GM18867 (cell line): ENCODE measurements at regions not wholly inside any gene's neighbourhood (a gene's known extent, or its start where the extent isn't known, plus 50 kb on each side); places are given as distances from the start of the nearest gene placed in this dataset.

ENCODE experiments used
- ATAC-seq: cut with Tn5 transposase; IDR thresholded peaks from one replicate; pipeline ENCODE4 v1.9.1; 2021; ENCODE audit warnings: mild to moderate bottlenecking, moderate library complexity; ENCODE audit not compliant: unreplicated experiment

GRCh38 chr3:194738254-194739093 lies 52.8 kb downstream of the FAM43A start:
- no peak for ATAC-seq

DNA sequence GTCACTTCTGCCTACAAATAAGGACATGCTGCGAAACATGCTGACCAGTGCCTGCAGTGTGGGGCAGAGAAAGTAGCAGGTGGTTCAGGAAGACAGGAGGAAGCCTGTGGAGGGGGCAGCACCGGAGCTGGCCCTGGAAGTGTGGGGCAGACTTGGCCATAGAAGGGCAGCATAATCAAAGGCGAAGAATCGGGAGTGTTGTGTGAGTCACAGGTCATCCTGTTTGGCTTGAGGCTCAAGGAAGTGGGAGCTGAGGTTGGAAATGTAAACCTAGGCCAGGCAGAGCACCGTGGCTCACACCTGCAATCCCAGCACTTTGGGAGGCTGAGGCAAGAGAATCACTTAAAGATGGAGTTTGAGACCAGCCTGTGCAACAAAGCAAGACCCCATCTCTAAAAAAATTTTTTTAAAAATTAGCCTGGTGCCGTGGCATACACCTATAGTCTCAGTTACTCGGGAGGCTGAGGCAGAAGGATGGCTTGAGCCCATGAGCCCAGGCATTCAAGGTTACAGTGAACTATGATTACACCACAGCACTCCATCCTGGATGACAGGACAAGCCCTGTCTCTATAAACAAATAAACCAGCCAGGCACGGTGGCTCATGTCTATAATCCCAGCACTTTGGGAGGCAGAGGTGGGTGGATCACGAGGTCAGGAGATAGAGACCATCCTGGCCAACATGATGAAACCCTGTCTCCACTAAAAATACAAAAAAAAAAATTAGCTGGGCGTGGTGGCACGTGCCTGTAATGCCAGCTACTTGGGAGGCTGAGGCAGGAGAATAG lies 54.0 kb downstream of the FAM43A start:
- ATAC-seq = no peak

GRCh38 chr3:194740859-194741491 lies 55.3 kb downstream of the FAM43A start:
- ATAC-seq = no peak

GRCh38 chr3:194741916-194742315 lies 56.2 kb downstream of the FAM43A start:
- no peak for ATAC-seq

DNA sequence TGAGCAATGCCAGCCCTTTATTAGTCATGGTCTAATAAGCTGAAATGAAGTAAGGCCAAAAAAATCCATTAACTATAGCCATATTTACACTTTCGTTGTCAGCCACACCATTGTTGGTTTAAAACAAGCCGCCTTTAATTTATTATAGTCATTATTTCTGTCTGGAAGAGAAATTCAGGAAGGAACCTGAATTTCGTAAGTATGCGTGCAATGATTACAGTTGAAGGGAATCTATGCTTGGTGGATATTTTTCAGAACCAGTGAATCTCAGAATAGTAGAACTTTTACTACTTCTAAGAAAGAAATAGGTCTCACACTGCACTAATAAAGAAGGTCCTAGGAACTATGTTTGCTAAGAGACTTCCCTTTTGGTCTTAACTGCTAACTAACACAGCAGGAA lies 59.1 kb downstream of the FAM43A start:
- ATAC-seq = no peak

GRCh38 chr3:194745422-194746184 lies 59.9 kb downstream of the FAM43A start:
- no peak for ATAC-seq

DNA sequence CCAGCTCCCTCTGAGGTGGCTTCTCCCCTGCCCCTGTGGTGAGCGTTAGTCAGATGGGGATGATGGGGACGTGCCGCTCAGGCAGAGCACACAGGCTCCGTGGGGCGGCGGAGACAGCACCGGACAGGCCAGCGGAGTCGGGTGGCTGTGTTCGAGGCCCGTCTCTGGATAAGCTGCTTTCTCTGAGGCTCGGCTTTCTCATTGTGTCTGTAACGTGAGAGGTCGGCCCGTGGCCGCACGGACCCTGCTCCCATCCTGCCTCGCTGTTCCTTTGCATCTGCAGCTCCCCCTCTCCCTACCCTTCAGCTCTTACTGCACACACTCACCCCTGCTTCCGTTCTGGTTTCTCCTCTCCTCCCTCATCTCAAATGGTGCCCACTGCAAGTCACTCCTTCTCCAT lies 62.5 kb downstream of the FAM43A start:
- no peak for ATAC-seq

GRCh38 chr3:194749631-194750490 lies 64.2 kb downstream of the FAM43A start:
- ATAC-seq = no peak

DNA sequence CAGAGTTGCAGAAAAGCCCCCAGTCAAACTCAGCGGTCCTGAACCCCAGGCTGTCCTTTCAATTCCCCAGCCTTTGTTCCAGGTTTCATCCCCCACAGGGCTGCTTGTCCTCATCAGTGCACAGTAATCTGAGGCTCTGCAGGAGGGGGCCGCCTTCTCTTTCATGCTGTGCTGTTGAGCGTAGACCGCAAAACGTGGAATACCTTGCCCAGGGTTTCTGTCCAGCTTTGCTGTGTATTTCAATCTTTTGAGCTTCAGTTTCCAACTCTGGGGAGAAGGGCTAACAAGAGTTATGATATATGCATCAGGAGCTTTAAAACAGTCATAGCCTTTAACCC lies 64.8 kb downstream of the FAM43A start:
- no peak for ATAC-seq

- no peak for ATAC-seq
Measured at GRCh38 chr3:194755671-194756459, 70.2 kb downstream of the FAM43A start.

DNA sequence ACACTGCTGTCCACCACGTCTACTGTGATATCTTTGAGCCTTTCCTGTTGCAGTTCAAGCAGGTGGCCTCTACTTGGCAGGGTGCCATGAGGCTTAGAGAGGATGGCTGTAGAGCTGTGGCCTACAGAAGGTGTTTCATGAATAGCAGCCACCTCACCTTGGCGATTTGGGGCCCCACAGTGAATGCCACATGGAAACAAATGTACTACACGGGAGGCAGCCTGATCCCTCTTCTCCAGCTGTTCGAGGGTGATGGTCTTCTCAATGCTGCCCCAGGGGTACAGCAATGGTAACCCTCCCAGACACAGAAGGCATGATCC lies 70.7 kb downstream of the FAM43A start:
- no peak for ATAC-seq

GRCh38 chr3:194756791-194757325 lies 71.2 kb downstream of the FAM43A start:
- ATAC-seq = no peak

DNA sequence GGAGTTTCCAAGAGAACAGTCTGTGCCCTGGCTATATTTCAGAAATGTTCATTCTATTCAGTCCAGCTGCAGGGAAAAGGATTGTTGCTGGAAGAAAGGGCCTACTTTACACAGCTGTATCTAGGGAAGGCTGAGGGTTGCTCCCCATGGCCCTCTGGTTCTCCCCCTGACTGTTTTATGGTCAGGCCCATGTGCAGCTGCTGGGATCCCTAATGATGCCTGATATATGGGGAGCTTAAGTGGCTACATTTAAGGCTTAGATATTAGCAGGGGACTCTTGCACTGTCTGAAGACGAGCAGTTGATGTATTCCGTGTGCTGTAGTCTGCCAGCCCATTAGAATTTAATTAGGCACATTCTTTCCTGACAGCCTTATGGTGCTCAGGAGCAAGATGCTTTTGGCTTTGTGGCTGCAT lies 72.0 kb downstream of the FAM43A start:
- no peak for ATAC-seq

DNA sequence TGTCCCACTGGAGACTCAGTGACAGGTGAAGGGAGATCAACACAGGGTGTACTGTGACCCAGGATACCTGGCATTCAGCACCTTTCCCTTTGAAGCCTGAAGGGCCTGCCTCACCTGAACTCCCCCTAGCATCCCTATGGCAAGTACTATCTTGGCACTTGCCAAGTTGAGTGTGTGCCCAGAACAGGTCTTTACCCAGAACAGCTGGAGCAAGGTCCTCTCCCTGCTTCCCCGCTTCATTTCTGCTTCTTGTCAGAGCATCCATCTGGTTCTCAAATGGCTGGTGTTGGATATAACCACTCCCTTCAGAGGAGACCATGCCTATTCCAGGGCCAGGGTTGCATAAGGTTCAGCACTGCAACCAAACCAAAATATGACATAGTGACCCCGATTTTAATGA lies 73.0 kb downstream of the FAM43A start:
- no peak for ATAC-seq

- no peak for ATAC-seq
Measured at GRCh38 chr3:194760494-194761137, 74.9 kb downstream of the FAM43A start.

DNA sequence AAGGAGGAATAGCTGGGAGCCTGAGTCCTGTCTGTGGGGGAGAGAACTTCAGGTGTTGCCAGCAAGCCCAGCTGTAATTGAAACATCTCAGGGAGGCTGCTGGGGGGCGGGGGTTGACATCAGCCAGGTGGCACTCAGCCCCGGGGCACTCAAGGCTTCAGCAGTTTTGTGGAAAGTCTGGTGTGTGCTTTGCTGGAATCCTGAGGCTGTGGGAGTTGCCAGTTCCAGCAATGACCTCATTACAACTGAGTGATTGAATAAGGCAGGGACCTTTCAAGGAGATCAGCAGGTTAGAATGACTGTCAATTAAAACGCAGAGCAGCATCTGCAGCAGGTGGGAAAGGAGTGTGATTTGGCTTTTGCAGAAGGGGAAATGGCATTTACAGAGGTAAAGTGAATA lies 75.7 kb downstream of the FAM43A start:
- no peak for ATAC-seq

DNA sequence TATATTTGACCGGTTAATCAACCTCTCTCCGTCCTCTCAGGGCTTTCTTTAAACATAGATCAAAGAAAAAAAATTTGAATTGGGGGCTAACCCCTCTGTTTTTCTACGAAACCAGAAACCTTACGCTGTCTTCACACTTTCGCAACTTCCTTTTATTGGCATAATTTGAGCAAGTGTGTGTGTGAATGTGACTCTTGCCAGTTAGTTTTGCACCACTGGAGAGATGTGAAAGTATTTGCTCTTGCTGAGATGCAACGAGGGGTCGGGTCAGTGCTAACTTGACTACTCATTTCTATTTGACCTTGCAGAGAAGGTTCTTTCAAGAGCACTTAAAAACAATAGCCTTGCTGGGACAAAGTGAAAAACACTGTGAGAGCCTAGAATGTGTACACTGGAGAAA lies 81.2 kb downstream of the FAM43A start:
- no peak for ATAC-seq

DNA sequence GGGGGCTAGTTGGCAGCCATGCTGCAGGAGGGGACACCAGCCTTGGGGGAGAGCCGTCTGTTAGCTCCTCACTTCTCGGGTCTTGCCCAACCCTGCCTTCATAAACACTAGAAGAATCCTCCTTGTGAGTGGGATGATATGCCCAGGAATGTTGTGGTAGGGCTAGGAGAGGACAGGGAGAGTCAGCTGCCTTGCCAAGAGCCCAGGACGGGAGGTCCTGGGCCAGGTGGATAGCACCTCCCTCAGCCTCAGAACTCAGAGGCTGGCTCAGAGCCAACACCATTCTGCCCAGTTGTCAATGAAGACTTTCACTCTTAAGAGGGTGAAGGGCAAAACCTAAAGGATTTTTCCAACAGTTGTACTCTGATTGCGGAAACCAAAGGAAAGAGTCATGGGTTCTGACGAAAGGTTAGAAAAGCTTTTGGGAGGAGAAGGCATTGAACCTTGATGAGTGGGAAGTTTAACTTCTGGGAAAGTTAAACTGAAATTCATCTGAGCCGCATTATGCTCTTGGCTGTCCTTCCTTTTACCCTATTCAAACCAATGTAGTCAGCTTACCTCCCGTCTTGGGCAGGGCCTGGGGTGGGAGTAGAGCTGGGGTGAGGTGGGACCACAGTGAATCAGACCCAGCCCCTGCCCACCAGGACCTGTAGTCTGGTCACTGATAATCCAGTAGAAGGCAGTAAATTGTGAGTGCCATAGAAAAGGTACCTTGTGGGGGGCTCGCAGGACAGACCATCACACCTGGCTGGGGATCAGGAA lies 81.9 kb downstream of the FAM43A start:
- no peak for ATAC-seq
